Posterior vena cava (tissue), 2 donors: ENCODE measurements at regions not wholly inside any gene's neighbourhood (a gene's known extent, or its start where the extent isn't known, plus 50 kb on each side); places are given as distances from the start of the nearest gene placed in this dataset.

ENCODE experiments used
- DNase-seq: peaks from one replicate; pipeline ENCODE4 v3.0.0-alpha.2; 2020; ENCODE audit warnings: low spot score
- intact Hi-C, 2 donors: fragments of 100-400 bp; cut with DNase I; formaldehyde crosslinking; loops; one replicate each; pipeline versions ENCODE4 v1.14.1 to v1.14.2; 2022 to 2023
- donor health status: DM: yes; HTN: yes; CAD: no.
- donor health status: DM: yes; HTN: yes; CAD: no.

- no peak for DNase-seq
- intact Hi-C loops = no loop called here
These were observed 402.4 kb downstream of the ARHGEF28 start for GRCh38 chr5:74028406-74028805.

GRCh38 chr5:74027732-74028338 lies 401.8 kb downstream of the ARHGEF28 start:
- DNase-seq = no peak
- intact Hi-C loops = no loop called here

GRCh38 chr5:74026310-74026709 lies 400.3 kb downstream of the ARHGEF28 start:
- no peak for DNase-seq
- intact Hi-C loops = no loop called here

GRCh38 chr5:74021126-74021525 lies 395.1 kb downstream of the ARHGEF28 start:
- intact Hi-C loops = no loop called here
- DNase-seq = no peak

- intact Hi-C loops = no loop called here
- DNase-seq = no peak
These were observed 394.5 kb downstream of the ARHGEF28 start for GRCh38 chr5:74020503-74020902.

GRCh38 chr5:74019923-74020322 lies 393.9 kb downstream of the ARHGEF28 start:
- intact Hi-C loops = loop anchor here in 1 of 2 donors (10.0 kb wide), 1 partner anchor 105 kb away; no protein-coding TSS in a partner anchor
- DNase-seq = no peak

GRCh38 chr5:74017786-74018211 lies 391.8 kb downstream of the ARHGEF28 start:
- DNase-seq = no peak

GRCh38 chr5:74017112-74017511 lies 391.1 kb downstream of the ARHGEF28 start:
- intact Hi-C loops = loop anchor here in 1 of 2 donors (10.0 kb wide), 1 partner anchor 102 kb away; no protein-coding TSS in a partner anchor
- DNase-seq = no peak

More at GRCh38 chr5:74017786-74018211, 391.8 kb downstream of the ARHGEF28 start:
- intact Hi-C loops = loop anchor here in 1 of 2 donors (10.0 kb wide), 1 partner anchor 103 kb away; no protein-coding TSS in a partner anchor

- no peak for DNase-seq
- intact Hi-C loops = loop anchor here (1.0 to 10.0 kb wide), 2 partner anchors 102 to 618 kb away; no protein-coding TSS in a partner anchor
These were observed 390.4 kb downstream of the ARHGEF28 start for GRCh38 chr5:74016373-74016772.

GRCh38 chr5:74015716-74016115 lies 389.7 kb downstream of the ARHGEF28 start:
- intact Hi-C loops = loop anchor here (1.0 to 10.0 kb wide), 2 partner anchors 101 to 619 kb away; no protein-coding TSS in a partner anchor
- DNase-seq = no peak

- DNase-seq = no peak
These were observed 387.2 kb downstream of the ARHGEF28 start for GRCh38 chr5:74013222-74013621.

GRCh38 chr5:74009502-74009901 lies 383.5 kb downstream of the ARHGEF28 start:
- intact Hi-C loops = no loop called here
- DNase-seq = no peak

More at GRCh38 chr5:74013222-74013621, 387.2 kb downstream of the ARHGEF28 start:
- intact Hi-C loops = loop anchor here in 1 of 2 donors (10.0 kb wide), 1 partner anchor 98 kb away; no protein-coding TSS in a partner anchor

GRCh38 chr5:74007193-74007592 lies 381.2 kb downstream of the ARHGEF28 start:
- intact Hi-C loops = no loop called here

GRCh38 chr5:73999297-73999696 lies 373.3 kb downstream of the ARHGEF28 start:
- intact Hi-C loops = no loop called here
- no peak for DNase-seq

More at GRCh38 chr5:74007193-74007592, 381.2 kb downstream of the ARHGEF28 start:
- no peak for DNase-seq

GRCh38 chr5:73998489-73998888 lies 372.5 kb downstream of the ARHGEF28 start:
- intact Hi-C loops = no loop called here
- no peak for DNase-seq

GRCh38 chr5:73997960-73998359 lies 372.0 kb downstream of the ARHGEF28 start:
- intact Hi-C loops = no loop called here
- no peak for DNase-seq

- no peak for DNase-seq
- intact Hi-C loops = no loop called here
These were observed 370.3 kb downstream of the ARHGEF28 start for GRCh38 chr5:73996151-73996755.

GRCh38 chr5:73994963-73995362 lies 369.0 kb downstream of the ARHGEF28 start:
- DNase-seq = no peak
- intact Hi-C loops = no loop called here
